HEK293 (cell line): ENCODE measurements at regions not wholly inside any gene's neighbourhood (a gene's known extent, or its start where the extent isn't known, plus 50 kb on each side); places are given as distances from the start of the nearest gene placed in this dataset.

ENCODE experiments used
- CTCF ChIA-PET: fragments of 350-600 bp; formaldehyde crosslinking; extraction: SDS; loops from one replicate; lab custom pipeline; 2021; ENCODE audit warnings: antibody characterized with exemption; lab: Yijun Ruan, JAX
- POLR2A ChIA-PET: fragments of 300-600 bp; formaldehyde crosslinking; extraction: SDS; loops from one replicate; lab custom pipeline; 2020; ENCODE audit warnings: antibody characterized with exemption, inconsistent platforms; lab: Yijun Ruan, JAX
- H3K27ac ChIP-seq: fragments of 200-500 bp; sonication (Bioruptor generic); 2 replicates; pipeline ENCODE4 v1.5.1; 2014; ENCODE audit warnings: low read depth, low read length, control low read depth, inconsistent platforms; ENCODE audit errors: extremely low read depth
- H3K36me3 ChIP-seq, 2 experiments: fragments of 200-500 bp in 1 of 2; sonication (Bioruptor generic) in 1 of 2; 1 replicate in 1 of 2; 2 replicates in 1 of 2; pipeline ENCODE4 v1.5.1; 2014 to 2017; ENCODE audit warnings: inconsistent platforms in 2 of 2, low read length in 2 of 2; ENCODE audit not compliant: control insufficient read depth in 2 of 2, insufficient read depth in 1 of 2
- H3K4me1 ChIP-seq: fragments of 200-500 bp; sonication (Bioruptor generic); 2 replicates; pipeline ENCODE4 v1.5.1; 2014; ENCODE audit warnings: mild to moderate bottlenecking, low read length, inconsistent platforms; ENCODE audit not compliant: control insufficient read depth, insufficient read depth
- H3K4me3 ChIP-seq: 2 replicates; pipeline ENCODE4 v1.5.1; 2011; ENCODE audit warnings: low read depth, mild to moderate bottlenecking, control low read depth, low read length, moderate library complexity
- H3K9me3 ChIP-seq: fragments of 200-500 bp; sonication (Bioruptor generic); 2 replicates; pipeline ENCODE4 v1.5.1; 2014; ENCODE audit warnings: low read depth, low read length, inconsistent platforms; ENCODE audit not compliant: control insufficient read depth, insufficient read depth
- BCL6B ChIP-seq: fragments of 450-650 bp; formaldehyde crosslinking; IDR thresholded peaks from 2 replicates; pipeline ENCODE4 v1.5.1; 2017; ENCODE audit warnings: missing biosample characterization, missing genetic modification characterization
- ELK4 ChIP-seq: IDR thresholded peaks from 2 replicates; pipeline ENCODE4 v1.6.1; 2011; ENCODE audit warnings: mild to moderate bottlenecking, low read depth, low read length, borderline replicate concordance
- FEZF1 ChIP-seq: fragments of 450-650 bp; formaldehyde crosslinking; IDR thresholded peaks from 2 replicates; pipeline ENCODE4 v1.5.1; 2016; ENCODE audit warnings: missing biosample characterization, missing genetic modification characterization
- PRDM2 ChIP-seq: fragments of 450-650 bp; formaldehyde crosslinking; IDR thresholded peaks from 2 replicates; pipeline ENCODE4 v1.5.1; 2016; ENCODE audit warnings: missing biosample characterization, missing genetic modification characterization, borderline replicate concordance
- PRDM6 ChIP-seq: fragments of 450-650 bp; formaldehyde crosslinking; IDR thresholded peaks from 2 replicates; pipeline ENCODE4 v1.5.1; 2017; ENCODE audit warnings: missing biosample characterization, missing genetic modification characterization
- ZEB2 ChIP-seq: fragments of 450-650 bp; formaldehyde crosslinking; IDR thresholded peaks from 2 replicates; pipeline ENCODE4 v1.5.1; 2016; ENCODE audit warnings: missing biosample characterization, missing genetic modification characterization
- ZNF148 ChIP-seq: fragments of 450-650 bp; formaldehyde crosslinking; IDR thresholded peaks from 2 replicates; pipeline ENCODE4 v1.5.0; 2017; ENCODE audit warnings: missing biosample characterization, missing genetic modification characterization, borderline replicate concordance
- ZNF26 ChIP-seq: fragments of 450-650 bp; formaldehyde crosslinking; IDR thresholded peaks from 2 replicates; pipeline ENCODE4 v1.5.1; 2016; ENCODE audit warnings: missing biosample characterization, missing genetic modification characterization
- ZNF354C ChIP-seq: fragments of 450-650 bp; formaldehyde crosslinking; IDR thresholded peaks from 2 replicates; pipeline ENCODE4 v1.5.1; 2016; ENCODE audit warnings: missing biosample characterization, missing genetic modification characterization, low read depth, borderline replicate concordance
- ZNF501 ChIP-seq: fragments of 450-650 bp; formaldehyde crosslinking; IDR thresholded peaks from 2 replicates; pipeline ENCODE4 v1.5.1; 2016; ENCODE audit warnings: missing biosample characterization, missing genetic modification characterization
- ZNF529 ChIP-seq: fragments of 450-650 bp; formaldehyde crosslinking; IDR thresholded peaks from 2 replicates; pipeline ENCODE4 v1.5.1; 2017; ENCODE audit warnings: missing genetic modification characterization, missing biosample characterization; ENCODE audit not compliant: insufficient replicate concordance
- ZNF596 ChIP-seq: fragments of 450-650 bp; IDR thresholded peaks from 2 replicates; pipeline ENCODE4 v1.5.0; 2018; ENCODE audit warnings: missing biosample characterization, mild to moderate bottlenecking, missing genetic modification characterization, moderate library complexity
- ZNF654 ChIP-seq: fragments of 450-650 bp; formaldehyde crosslinking; IDR thresholded peaks from 2 replicates; pipeline ENCODE4 v1.5.1; 2016; ENCODE audit warnings: low read depth, missing biosample characterization, missing genetic modification characterization
- ZNF843 ChIP-seq: fragments of 450-650 bp; formaldehyde crosslinking; IDR thresholded peaks from 2 replicates; pipeline ENCODE4 v1.5.1; 2016; ENCODE audit warnings: missing biosample characterization, missing genetic modification characterization

GRCh38 chr4:175934506-175934905, 122.4 kb upstream of the GPM6A start:
- CTCF ChIA-PET: no interaction called here
- POLR2A ChIA-PET: no interaction called here
- Histone ChIP-seq H3K4me3 (no peak overlapping the region), H3K4me1 (0 out of 2 replicates have a peak, but pooled peaks cover 2% of the 10 kb centered on the region), H3K27ac (no peak overlapping the region), H3K9me3 (no peaks in the 10 kb centered on the region), H3K36me3 (no peaks in the 10 kb centered on the region)
- no peak for TF ChIP-seq ZNF26 (tag by site-specific recombination)
- TF ChIP-seq FEZF1: peak; percentile 23; the same call in 1 of the 2 replicates
- TF ChIP-seq ELK4: no peak
- peak; percentile 23; the same call in 1 of the 2 replicates for TF ChIP-seq PRDM6 (tag by site-specific recombination)
- no peak for TF ChIP-seq ZNF596
- peak; percentile 73; the same call in 1 of the 2 replicates for TF ChIP-seq BCL6B (tag by site-specific recombination)
- TF ChIP-seq ZNF501 (tag by site-specific recombination): no peak
- no peak for TF ChIP-seq ZNF654 (tag by site-specific recombination)
- peak; percentile 56; the same call in 1 of the 2 replicates for TF ChIP-seq ZNF843 (tag by site-specific recombination)

GRCh38 chr4:175935016-175935661, 123.1 kb upstream of the GPM6A start:
- Histone ChIP-seq H3K9me3 (no peaks in the 10 kb centered on the region), H3K4me3 (no peak overlapping the region), H3K4me1 (0 out of 2 replicates have a peak, but pooled peaks cover 2% of the 10 kb centered on the region), H3K27ac (no peak overlapping the region), H3K36me3 (no peaks in the 10 kb centered on the region)
- ChIA-PET POLR2A (no interaction called here), CTCF (no interaction called here)
- TF ChIP-seq ZNF529 (tag by site-specific recombination): no peak

- CTCF ChIA-PET: interaction anchor here (0.7 kb wide), 2 partner anchors 98 to 397 kb away, joined by 3 to 4 read pairs; no protein-coding TSS in a partner anchor
- TF ChIP-seq ZNF354C (tag by site-specific recombination) (no peak), ZEB2 (tag by site-specific recombination) (no peak), ZNF148 (tag by site-specific recombination) (no peak), PRDM2 (tag by site-specific recombination) (no peak)
These were observed 121.3 kb upstream of the WDR17 start for GRCh38 chr4:175944126-175944910.

More at GRCh38 chr4:175944126-175944910, 121.3 kb upstream of the WDR17 start:
- H3K36me3 ChIP-seq: no peaks in the 10 kb centered on the region
- H3K4me3 ChIP-seq: no peak overlapping the region
- POLR2A ChIA-PET: no interaction called here
- no peaks in the 10 kb centered on the region for H3K4me1 ChIP-seq
- no peaks in the 10 kb centered on the region for H3K9me3 ChIP-seq
- no peak overlapping the region for H3K27ac ChIP-seq
